ENCODE measurements at regions not wholly inside any gene's neighbourhood (a gene's known extent, or its start where the extent isn't known, plus 50 kb on each side); places are given as distances from the start of the nearest gene placed in this dataset.

DNA sequence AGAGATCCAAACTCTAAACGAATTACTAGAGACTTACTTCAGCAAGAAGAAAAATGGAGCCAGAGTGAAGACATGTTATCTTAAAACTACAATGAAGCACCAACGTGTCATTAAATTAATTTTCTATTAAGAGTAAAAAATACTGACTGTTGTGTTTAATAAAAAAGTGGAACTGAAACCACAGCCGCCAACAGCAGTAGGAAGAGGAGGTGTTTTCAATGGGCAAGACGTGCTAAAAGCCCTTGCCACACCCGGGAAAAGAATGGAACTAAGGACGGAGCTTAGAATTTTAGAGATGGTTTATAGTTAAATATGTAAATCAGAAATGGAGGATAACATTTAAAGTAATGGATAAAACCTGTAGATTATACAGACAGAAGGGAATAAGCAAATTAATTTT lies 608.7 kb downstream of the TFAP2A start:
- no peak overlapping the region for H3K27ac Mint-ChIP-seq
- ATAC-seq (no peak), DNase-seq (no peak)
- no peaks in the 10 kb centered on the region for H3K4me1 Mint-ChIP-seq
- POLR2A ChIA-PET: no interaction called here
- peaks cover 0 to 4% (median 0%) of the 10 kb centered on the region in 3 donors for H3K36me3 Mint-ChIP-seq
- H3K9me3 Mint-ChIP-seq: peaks cover 0 to 21% (median 6%) of the 10 kb centered on the region in 9 donors
- no peaks in the 10 kb centered on the region for H3K27me3 Mint-ChIP-seq
- no peak overlapping the region for H3K4me3 Mint-ChIP-seq

DNA sequence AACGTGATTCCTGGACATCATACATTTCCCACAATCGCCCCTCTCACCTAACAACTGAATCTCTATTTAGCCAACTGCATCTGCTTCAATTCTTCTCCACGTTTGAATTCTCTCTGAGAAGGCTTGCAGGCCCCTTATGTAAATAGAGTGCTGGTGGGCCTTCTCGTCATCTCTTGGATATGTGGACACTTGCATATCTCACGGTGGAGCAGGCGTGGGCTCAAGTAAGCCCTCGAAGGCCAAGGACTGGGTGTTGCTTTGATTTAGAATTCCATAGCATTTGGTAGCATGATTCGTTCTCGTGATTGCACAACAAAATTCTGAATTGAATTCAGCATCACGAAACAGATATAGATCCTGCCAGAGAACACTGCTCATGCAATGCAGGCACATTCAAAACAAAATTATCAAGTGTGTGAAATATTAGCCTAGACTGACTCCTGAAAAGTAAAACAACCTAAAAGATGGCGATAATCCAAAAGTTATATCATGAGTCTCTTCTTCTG lies 613.6 kb downstream of the TFAP2A start:
- DNase-seq: no peak
- Mint-ChIP-seq H3K36me3 (peaks cover 0 to 4% (median 0%) of the 10 kb centered on the region in 3 donors), H3K27ac (no peak overlapping the region), H3K9me3 (peaks cover 0 to 30% (median 4%) of the 10 kb centered on the region in 9 donors), H3K4me3 (no peak overlapping the region), H3K27me3 (no peaks in the 10 kb centered on the region), H3K4me1 (no peaks in the 10 kb centered on the region)
- POLR2A ChIA-PET: no interaction called here
- ATAC-seq: no peak

DNA sequence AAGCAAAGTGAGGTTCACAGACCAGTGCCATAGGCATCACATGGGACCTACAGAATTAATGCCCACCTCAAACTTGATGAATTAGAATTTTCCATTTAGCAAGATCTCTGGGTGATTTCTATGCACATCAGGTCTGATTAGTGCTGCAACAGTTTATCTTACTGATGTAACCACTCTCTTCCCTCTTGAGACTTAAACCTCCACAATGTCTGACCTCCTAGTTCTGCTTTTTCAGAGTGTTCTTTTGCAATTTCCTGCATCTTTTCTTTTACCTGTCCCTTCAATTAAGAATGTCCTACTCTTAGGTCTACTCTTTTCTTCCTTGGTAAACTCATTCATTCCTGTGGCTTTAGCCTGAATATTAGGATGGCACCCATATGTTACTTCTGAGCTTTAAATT lies 615.3 kb downstream of the TFAP2A start:
- Mint-ChIP-seq H3K27me3 (no peaks in the 10 kb centered on the region), H3K36me3 (no peaks in the 10 kb centered on the region), H3K4me1 (no peaks in the 10 kb centered on the region), H3K9me3 (peaks cover 0 to 24% (median 2%) of the 10 kb centered on the region in 9 donors), H3K4me3 (no peak overlapping the region), H3K27ac (no peak overlapping the region)
- ATAC-seq: no peak
- no peak for DNase-seq
- POLR2A ChIA-PET: no interaction called here

DNA sequence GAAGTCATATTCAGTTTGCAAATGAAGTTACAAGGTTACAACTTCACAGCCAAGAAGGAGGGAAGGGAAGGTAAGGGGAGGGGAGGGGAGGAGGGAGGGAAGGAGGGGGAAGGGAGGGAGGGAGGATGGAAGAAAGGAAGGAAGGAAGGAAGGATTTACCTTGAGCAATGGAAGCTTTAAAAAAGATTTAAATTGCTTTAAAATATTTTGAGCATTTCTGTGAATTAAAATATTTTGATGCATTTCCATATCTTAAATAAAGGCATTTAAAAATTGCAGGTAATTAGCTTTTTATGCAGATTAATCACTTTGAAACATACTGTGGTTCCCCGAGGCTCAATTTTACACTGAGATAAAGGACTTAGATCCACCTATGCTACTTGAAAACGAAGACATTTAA lies 618.0 kb downstream of the TFAP2A start:
- Mint-ChIP-seq H3K27me3 (no peaks in the 10 kb centered on the region), H3K27ac (no peak overlapping the region), H3K4me3 (no peak overlapping the region), H3K36me3 (no peaks in the 10 kb centered on the region), H3K9me3 (peaks cover 0 to 21% (median 1%) of the 10 kb centered on the region in 9 donors), H3K4me1 (no peaks in the 10 kb centered on the region)
- no peak for DNase-seq
- no peak for ATAC-seq
- POLR2A ChIA-PET: no interaction called here

DNA sequence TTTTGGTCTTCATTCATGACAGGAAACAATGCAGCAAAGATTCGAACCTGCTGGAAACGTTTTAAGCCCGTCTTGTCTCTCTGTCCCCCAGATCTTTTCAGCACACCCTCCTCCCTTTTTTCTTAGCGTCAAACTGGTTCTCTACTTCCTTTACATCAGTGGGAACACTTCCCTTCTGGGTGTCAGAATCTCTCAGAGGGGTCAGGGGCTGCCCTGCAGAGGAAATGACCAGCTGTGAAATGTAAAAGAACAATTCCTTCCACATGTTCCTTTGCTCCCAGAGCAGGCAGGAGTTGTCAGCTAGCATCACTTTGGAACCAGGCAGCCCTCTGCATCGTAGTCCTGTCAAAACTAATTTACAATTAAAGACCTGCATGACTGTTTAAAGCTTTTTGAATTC lies 619.0 kb downstream of the TFAP2A start:
- Mint-ChIP-seq H3K27me3 (no peaks in the 10 kb centered on the region), H3K27ac (no peak overlapping the region), H3K4me3 (no peak overlapping the region), H3K9me3 (peaks cover 0 to 21% (median 1%) of the 10 kb centered on the region in 9 donors), H3K36me3 (no peaks in the 10 kb centered on the region), H3K4me1 (no peaks in the 10 kb centered on the region)
- DNase-seq (no peak), ATAC-seq (no peak)
- POLR2A ChIA-PET: no interaction called here

DNA sequence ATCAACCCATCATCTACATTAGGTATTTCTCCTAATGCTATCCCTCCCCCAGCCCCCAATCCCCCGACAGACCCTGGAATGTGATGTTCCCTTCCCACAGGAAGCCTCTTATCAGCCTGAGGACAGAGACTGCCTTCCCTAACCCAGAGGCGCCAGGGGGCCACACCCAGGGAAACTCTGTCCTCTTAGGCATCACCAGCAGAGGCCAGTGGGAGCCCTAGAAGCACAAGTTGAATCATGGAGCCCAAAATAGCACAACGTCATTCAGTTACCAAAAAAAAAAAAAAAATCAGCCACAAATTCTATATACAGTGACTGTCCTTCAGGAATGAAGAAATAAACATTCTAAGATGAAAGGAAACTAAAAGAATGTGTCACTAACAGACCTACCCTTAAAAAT lies 625.7 kb downstream of the TFAP2A start:
- Mint-ChIP-seq H3K4me1 (no peaks in the 10 kb centered on the region), H3K9me3 (peaks cover 0 to 15% (median 1%) of the 10 kb centered on the region in 9 donors), H3K27me3 (no peaks in the 10 kb centered on the region), H3K4me3 (no peak overlapping the region), H3K36me3 (no peaks in the 10 kb centered on the region), H3K27ac (no peak overlapping the region)
- DNase-seq: no peak
- POLR2A ChIA-PET: no interaction called here
- no peak for ATAC-seq

DNA sequence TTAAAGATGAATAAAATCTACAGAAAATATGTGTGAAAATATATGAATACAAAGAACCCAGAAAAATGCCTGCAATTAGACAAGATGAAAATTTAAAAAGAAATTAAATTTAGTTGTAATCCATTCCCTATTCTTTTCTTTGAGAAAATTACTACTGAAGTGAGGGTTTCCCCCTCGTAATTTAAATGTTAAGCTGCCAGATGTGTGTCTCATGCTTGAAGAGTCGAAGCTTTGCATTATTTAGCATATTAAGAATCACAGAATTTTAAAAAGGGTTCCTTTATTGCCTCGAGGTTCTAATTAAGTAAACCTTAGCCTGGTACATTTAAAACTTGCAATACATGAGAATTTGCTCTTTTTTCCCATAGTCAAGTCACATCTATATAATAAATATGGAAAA lies 630.1 kb downstream of the TFAP2A start:
- H3K27ac Mint-ChIP-seq: no peak overlapping the region

DNA sequence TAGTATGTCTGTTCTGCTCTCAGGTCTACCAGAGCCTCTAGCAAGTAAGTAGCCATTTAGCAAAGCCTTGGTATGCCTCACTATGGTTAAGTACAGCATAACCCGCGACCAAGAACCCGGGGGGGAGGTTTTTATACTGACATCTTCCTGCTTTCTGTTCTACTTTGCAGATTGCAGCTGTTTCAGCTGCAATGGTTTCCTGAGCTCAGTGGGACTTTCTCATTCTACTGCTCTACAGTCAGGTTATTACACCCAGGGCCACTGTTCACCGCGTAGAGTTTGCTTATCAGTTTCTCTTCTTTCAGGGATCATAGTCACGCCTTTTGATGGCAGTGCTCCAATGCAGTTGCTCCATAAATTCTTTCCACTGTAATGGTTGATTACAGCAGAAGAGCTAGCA lies 631.3 kb downstream of the TFAP2A start:
- POLR2A ChIA-PET: no interaction called here
- H3K4me3 Mint-ChIP-seq: no peak overlapping the region
- peaks cover 0 to 17% (median 2%) of the 10 kb centered on the region in 9 donors for H3K9me3 Mint-ChIP-seq
- no peaks in the 10 kb centered on the region for H3K27me3 Mint-ChIP-seq
- H3K4me1 Mint-ChIP-seq: no peaks in the 10 kb centered on the region
- no peaks in the 10 kb centered on the region for H3K36me3 Mint-ChIP-seq
- no peak for DNase-seq
- ATAC-seq: no peak
- H3K27ac Mint-ChIP-seq: no peak overlapping the region

More for the DNA sequence above, 630.1 kb downstream of the TFAP2A start:
- POLR2A ChIA-PET: no interaction called here
- H3K36me3 Mint-ChIP-seq: no peaks in the 10 kb centered on the region
- no peak overlapping the region for H3K4me3 Mint-ChIP-seq
- DNase-seq: no peak
- no peak for ATAC-seq
- H3K9me3 Mint-ChIP-seq: peaks cover 0 to 29% (median 2%) of the 10 kb centered on the region in 9 donors
- no peaks in the 10 kb centered on the region for H3K4me1 Mint-ChIP-seq
- H3K27me3 Mint-ChIP-seq: no peaks in the 10 kb centered on the region

DNA sequence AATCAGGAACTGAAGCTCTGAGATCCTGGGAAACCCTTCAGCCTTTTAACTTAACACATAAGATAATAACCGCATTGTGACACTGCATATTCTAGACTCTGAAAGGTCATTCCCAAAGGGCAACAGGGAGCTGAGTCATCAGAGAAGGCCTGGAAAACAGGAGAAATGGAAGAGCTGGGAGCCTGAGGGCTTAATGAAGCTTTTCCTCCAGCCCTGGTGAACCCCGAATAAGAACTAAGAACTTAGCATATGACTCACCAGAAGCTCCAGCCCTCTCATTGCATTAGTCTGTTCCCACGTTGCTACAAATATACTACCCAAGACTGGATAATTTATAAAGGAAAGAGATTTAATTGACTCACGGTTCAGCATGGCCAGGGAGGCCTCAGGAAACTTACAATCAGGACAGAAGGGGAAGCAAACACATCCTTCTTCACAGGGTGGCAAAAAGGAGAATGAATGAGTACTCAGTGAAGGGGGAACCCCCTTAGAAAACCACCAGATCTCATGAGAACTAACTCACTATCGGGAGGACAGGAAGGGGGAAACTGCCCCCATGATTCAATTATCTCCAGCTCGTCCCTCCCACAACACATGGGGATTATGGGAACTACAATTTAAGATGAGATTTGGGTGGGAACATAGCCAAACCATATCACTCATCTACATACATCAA lies 648.5 kb downstream of the TFAP2A start:
- Mint-ChIP-seq H3K9me3 (peaks cover 0 to 9% (median 0%) of the 10 kb centered on the region in 9 donors), H3K4me3 (no peak overlapping the region), H3K36me3 (no peaks in the 10 kb centered on the region), H3K27me3 (no peaks in the 10 kb centered on the region), H3K27ac (no peak overlapping the region), H3K4me1 (no peaks in the 10 kb centered on the region)
- POLR2A ChIA-PET: no interaction called here
- DNase-seq (no peak), ATAC-seq (no peak)

DNA sequence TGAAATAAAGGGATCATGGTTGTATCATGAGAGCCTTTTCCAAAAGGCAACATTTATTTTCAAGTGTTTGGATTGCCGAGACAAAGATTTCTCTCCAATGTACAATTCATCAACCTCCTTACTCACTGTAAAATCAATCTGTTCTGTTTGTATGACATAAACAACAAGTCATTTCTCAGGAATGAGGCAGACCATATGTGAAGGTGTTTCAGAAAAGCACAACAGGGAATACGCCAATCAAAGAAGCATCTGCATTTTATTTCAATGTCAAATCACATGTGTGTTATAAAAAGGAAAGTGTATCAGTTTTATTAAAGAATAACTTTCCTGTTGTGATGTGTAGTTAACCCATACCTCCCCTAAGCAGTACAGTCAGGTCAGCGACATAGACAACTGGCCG lies 653.7 kb downstream of the TFAP2A start:
- Mint-ChIP-seq H3K27me3 (no peaks in the 10 kb centered on the region), H3K4me3 (no peak overlapping the region), H3K36me3 (no peaks in the 10 kb centered on the region), H3K4me1 (no peaks in the 10 kb centered on the region), H3K9me3 (peaks cover 0 to 8% (median 0%) of the 10 kb centered on the region in 9 donors), H3K27ac (no peak overlapping the region)
- POLR2A ChIA-PET: no interaction called here
- ATAC-seq: no peak
- DNase-seq: no peak

DNA sequence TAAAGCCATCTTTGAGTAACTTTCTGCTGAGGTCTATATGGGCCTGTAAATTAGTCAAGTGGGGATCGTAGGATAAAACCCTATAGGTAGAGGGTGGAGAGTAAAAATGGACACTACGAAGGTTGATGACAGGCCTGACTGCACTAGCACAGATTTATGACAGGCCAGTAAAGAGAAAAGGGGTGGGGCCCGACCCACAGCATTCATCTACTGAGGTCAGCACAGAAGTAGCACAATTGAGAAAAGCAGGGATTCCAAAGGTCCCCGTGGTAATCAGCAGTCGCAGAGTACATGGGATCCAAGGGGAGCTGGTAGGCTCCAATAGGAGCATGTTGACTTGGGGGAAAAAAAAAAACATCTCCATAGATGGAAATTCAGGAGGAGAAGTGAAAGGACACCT lies 660.4 kb downstream of the TFAP2A start:
- POLR2A ChIA-PET: no interaction called here
- Mint-ChIP-seq H3K9me3 (peaks cover 0 to 24% (median 6%) of the 10 kb centered on the region in 9 donors), H3K36me3 (no peaks in the 10 kb centered on the region), H3K4me3 (no peak overlapping the region), H3K27me3 (no peaks in the 10 kb centered on the region), H3K4me1 (no peaks in the 10 kb centered on the region), H3K27ac (no peak overlapping the region)
- DNase-seq (no peak), ATAC-seq (no peak)

DNA sequence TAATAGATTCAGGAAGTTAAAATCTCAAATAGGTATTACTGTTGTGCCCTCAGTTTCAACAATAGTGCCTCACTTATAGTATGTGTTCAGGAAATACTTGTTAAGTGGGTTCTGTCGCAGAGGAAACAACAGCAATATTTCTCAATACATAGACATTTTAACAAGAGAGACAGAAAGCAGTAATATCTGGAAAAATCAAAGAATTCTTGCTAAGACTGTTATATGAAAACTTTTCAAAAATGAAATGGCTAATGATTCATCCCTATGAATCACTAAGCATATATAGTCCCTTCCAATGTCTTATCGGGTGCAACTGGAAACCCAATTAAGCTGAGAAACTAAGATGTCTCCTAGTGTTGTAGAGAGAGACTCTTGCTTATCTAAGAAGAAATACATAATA lies 668.9 kb downstream of the TFAP2A start:
- Mint-ChIP-seq H3K27ac (no peak overlapping the region), H3K9me3 (peaks cover 0 to 18% (median 4%) of the 10 kb centered on the region in 9 donors), H3K27me3 (no peaks in the 10 kb centered on the region), H3K4me3 (no peak overlapping the region), H3K4me1 (no peaks in the 10 kb centered on the region), H3K36me3 (no peaks in the 10 kb centered on the region)
- DNase-seq: no peak
- POLR2A ChIA-PET: no interaction called here
- ATAC-seq: no peak

DNA sequence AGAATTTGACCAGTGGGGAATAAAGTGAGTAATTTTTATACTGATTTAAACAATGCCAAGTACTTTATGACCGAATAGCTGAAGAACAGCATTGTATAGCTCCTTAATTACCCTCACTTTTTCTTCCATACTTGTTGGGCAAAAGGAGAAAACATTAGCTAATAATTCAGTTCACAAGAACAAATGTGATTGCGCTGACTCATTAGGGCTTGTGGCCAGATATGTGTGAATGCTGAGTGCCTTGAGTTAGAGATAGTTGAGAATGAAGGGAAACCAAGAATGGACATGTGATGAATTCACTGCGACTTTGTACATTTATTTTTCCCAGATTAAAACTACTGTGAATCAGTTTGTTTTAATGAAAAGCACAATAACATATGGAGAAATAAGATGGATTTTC lies 669.4 kb downstream of the TFAP2A start:
- no peak for ATAC-seq
- Mint-ChIP-seq H3K36me3 (no peaks in the 10 kb centered on the region), H3K4me3 (no peak overlapping the region), H3K4me1 (no peaks in the 10 kb centered on the region), H3K9me3 (peaks cover 0 to 18% (median 4%) of the 10 kb centered on the region in 9 donors), H3K27me3 (no peaks in the 10 kb centered on the region), H3K27ac (no peak overlapping the region)
- POLR2A ChIA-PET: no interaction called here
- DNase-seq: no peak

DNA sequence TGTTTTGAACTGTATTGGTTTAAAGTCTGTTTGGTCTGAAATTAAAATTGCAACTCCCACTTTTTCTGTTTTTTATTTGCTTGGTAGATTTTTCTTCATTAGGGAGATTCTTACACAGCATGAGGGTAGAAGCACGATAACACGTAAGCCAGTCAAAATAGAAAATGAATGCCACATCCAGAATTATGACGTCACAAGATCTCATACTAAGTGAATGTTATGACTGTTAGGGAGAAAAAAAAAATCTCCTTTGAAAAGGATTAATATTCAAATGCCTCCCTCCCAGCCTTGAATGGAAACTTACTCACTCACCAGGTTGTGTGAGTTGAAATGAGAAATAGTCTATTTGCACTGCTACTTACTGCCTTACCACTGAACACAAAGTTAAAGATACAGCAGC lies 670.8 kb downstream of the TFAP2A start:
- no peak for ATAC-seq
- Mint-ChIP-seq H3K9me3 (peaks cover 0 to 18% (median 4%) of the 10 kb centered on the region in 9 donors), H3K27ac (no peak overlapping the region), H3K4me3 (no peak overlapping the region), H3K36me3 (no peaks in the 10 kb centered on the region), H3K4me1 (no peaks in the 10 kb centered on the region), H3K27me3 (no peaks in the 10 kb centered on the region)
- POLR2A ChIA-PET: no interaction called here
- no peak for DNase-seq

Measured in naive thymus-derived CD8-positive, alpha-beta T cell (primary cell).